ENCODE measurements at regions not wholly inside any gene's neighbourhood (a gene's known extent, or its start where the extent isn't known, plus 50 kb on each side); places are given as distances from the start of the nearest gene placed in this dataset.

GRCh38 chr14:80146941-80147340 is 64.4 kb downstream of the DIO2 start:
- no peak for TF ChIP-seq POLR2AphosphoS5 (IDR thresholded peaks at IDR 0.05)
- TF ChIP-seq CTCF (IDR thresholded peaks at IDR 0.05) = no peak
- no peak for TF ChIP-seq POLR2A (IDR thresholded peaks at IDR 0.05)
- no peak for TF ChIP-seq EP300 (IDR thresholded peaks at IDR 0.05)

Data from stomach (tissue), 4 donors.